Neural cell (in vitro differentiated cells): ENCODE measurements at regions not wholly inside any gene's neighbourhood (a gene's known extent, or its start where the extent isn't known, plus 50 kb on each side); places are given as distances from the start of the nearest gene placed in this dataset.

Source experiments
- CTCF ChIP-seq: fragments of 450-650 bp; IDR thresholded peaks from 2 replicates; pipeline ENCODE4 v1.5.1; 2014; ENCODE audit warnings: antibody characterized with exemption, mild to moderate bottlenecking, moderate library complexity; ENCODE audit not compliant: poor library complexity, severe bottlenecking
- EP300 ChIP-seq: fragments of 450-650 bp; conservative IDR thresholded peaks from 2 replicates; pipeline ENCODE4 v1.6.1; 2014; ENCODE audit warnings: antibody characterized with exemption, mild to moderate bottlenecking, moderate library complexity; ENCODE audit not compliant: poor library complexity, severe bottlenecking
- EZH2 ChIP-seq: fragments of 200-600, 300-800 bp; shearing (Covaris generic), sonication (generic); IDR thresholded peaks from 2 replicates; pipeline ENCODE4 v1.6.1; 2014; ENCODE audit warnings: antibody characterized with exemption, low read length, borderline replicate concordance, mild to moderate bottlenecking; ENCODE audit not compliant: insufficient read depth, poor library complexity, severe bottlenecking
- SMC3 ChIP-seq: fragments of 450-650 bp; conservative IDR thresholded peaks from 2 replicates; pipeline ENCODE4 v1.6.1; 2014; ENCODE audit warnings: antibody characterized with exemption, mild to moderate bottlenecking, moderate library complexity; ENCODE audit not compliant: poor library complexity
- TAF1 ChIP-seq: IDR thresholded peaks from 2 replicates; pipeline ENCODE4 v1.6.1; 2012; ENCODE audit warnings: low read depth

- TF ChIP-seq EP300 (no peak), SMC3 (no peak), EZH2 (no peak), CTCF (no peak), TAF1 (no peak)
These were observed 764.3 kb downstream of the TYW1 start for GRCh38 chr7:67760971-67761370.
